Endothelial cell (in vitro differentiated cells): ENCODE measurements at regions not wholly inside any gene's neighbourhood (a gene's known extent, or its start where the extent isn't known, plus 50 kb on each side); places are given as distances from the start of the nearest gene placed in this dataset.

ENCODE experiments used
- DNase-seq: peaks from one replicate; pipeline ENCODE4 v3.0.0; 2021; ENCODE audit warnings: low spot score
- H3K27ac Mint-ChIP-seq: one replicate; pipeline ENCODE4 v1.8.0; 2021; ENCODE audit warnings: mixed read lengths, inconsistent platforms; ENCODE audit not compliant: unreplicated experiment
- H3K27me3 Mint-ChIP-seq: one replicate; pipeline ENCODE4 v1.8.0; 2021; ENCODE audit warnings: mild to moderate bottlenecking, moderate library complexity, mixed read lengths, inconsistent platforms; ENCODE audit not compliant: unreplicated experiment
- H3K36me3 Mint-ChIP-seq: one replicate; pipeline ENCODE4 v1.8.0; 2021; ENCODE audit warnings: mild to moderate bottlenecking, low read depth, mixed read lengths, inconsistent platforms; ENCODE audit not compliant: unreplicated experiment
- H3K4me1 Mint-ChIP-seq: one replicate; pipeline ENCODE4 v1.8.0; 2021; ENCODE audit warnings: mild to moderate bottlenecking, mixed read lengths, inconsistent platforms; ENCODE audit not compliant: unreplicated experiment
- H3K4me3 Mint-ChIP-seq: one replicate; pipeline ENCODE4 v1.8.0; 2021; ENCODE audit warnings: mild to moderate bottlenecking, mixed read lengths, inconsistent platforms; ENCODE audit not compliant: unreplicated experiment
- H3K9me3 Mint-ChIP-seq: one replicate; pipeline ENCODE4 v1.8.0; 2021; ENCODE audit warnings: mixed read lengths, inconsistent platforms; ENCODE audit not compliant: unreplicated experiment
- TF ChIP-seq, protein P1 (sequence below): fragments of 200-600 bp; sonication (generic); IDR thresholded peaks from one replicate; pipeline ENCODE4 v1.5.0; 2021; ENCODE audit warnings: antibody characterized with exemption; ENCODE audit not compliant: unreplicated experiment

DNA sequence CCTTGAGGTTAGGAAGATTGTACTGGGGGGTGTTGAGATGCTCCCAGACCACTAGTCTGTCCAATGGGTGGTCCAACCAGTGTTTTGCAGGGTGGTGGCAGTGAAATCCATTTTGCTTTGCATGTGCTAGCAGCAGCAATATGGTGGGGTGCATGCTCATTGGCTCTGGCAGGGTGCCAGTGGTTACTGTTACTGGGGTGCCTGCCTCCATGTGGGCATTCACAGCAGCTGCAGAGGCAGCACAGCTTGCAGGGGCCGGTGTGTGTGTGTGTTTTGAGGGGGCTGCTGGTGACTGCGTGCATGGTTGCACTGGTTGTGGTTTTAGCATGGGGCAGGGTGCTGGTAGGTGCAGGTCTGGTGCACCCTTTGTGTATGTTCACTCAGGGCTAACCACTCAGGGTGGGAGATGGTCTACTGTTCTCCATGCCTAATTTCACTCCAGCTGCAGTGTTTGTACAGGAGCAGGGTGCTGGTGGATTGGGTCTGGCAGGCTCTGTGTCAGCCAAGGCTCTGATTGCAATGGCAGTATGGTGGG is 265.4 kb downstream of the NUP35 start:
- Mint-ChIP-seq H3K4me1 (no peaks in the 10 kb centered on the region), H3K27ac (no peak overlapping the region), H3K9me3 (peaks cover 4% of the 10 kb centered on the region), H3K4me3 (no peak overlapping the region), H3K36me3 (peaks cover under 1% of the 10 kb centered on the region), H3K27me3 (no peaks in the 10 kb centered on the region)
- DNase-seq: no peak
- TF ChIP-seq, protein P1, sequence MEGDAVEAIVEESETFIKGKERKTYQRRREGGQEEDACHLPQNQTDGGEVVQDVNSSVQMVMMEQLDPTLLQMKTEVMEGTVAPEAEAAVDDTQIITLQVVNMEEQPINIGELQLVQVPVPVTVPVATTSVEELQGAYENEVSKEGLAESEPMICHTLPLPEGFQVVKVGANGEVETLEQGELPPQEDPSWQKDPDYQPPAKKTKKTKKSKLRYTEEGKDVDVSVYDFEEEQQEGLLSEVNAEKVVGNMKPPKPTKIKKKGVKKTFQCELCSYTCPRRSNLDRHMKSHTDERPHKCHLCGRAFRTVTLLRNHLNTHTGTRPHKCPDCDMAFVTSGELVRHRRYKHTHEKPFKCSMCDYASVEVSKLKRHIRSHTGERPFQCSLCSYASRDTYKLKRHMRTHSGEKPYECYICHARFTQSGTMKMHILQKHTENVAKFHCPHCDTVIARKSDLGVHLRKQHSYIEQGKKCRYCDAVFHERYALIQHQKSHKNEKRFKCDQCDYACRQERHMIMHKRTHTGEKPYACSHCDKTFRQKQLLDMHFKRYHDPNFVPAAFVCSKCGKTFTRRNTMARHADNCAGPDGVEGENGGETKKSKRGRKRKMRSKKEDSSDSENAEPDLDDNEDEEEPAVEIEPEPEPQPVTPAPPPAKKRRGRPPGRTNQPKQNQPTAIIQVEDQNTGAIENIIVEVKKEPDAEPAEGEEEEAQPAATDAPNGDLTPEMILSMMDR: no peak

DNA sequence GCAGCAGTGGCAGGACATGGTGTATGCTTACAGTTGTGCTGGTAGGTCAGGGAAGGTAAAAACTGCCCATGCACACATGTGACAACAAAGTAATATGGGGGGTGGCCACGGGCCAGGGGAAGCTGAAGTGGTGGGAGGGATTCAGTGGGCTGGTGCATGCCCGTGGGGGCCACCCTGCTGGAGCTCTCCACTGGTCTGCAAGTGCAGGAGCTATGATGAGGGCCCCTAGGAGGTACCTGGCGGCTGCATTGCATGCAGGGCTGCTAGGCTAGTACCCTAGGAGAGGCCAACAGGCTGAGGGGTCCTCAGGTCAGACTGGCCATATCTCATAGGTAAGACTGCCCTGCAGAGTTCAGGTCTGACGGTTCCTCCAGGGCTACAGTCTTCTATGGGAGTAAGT is 265.9 kb downstream of the NUP35 start:
- Mint-ChIP-seq H3K27ac (no peak overlapping the region), H3K4me3 (no peak overlapping the region), H3K36me3 (peaks cover 5% of the 10 kb centered on the region), H3K9me3 (peaks cover 4% of the 10 kb centered on the region), H3K27me3 (no peaks in the 10 kb centered on the region), H3K4me1 (no peaks in the 10 kb centered on the region)
- no peak for DNase-seq
- TF ChIP-seq, protein P1: no peak

DNA sequence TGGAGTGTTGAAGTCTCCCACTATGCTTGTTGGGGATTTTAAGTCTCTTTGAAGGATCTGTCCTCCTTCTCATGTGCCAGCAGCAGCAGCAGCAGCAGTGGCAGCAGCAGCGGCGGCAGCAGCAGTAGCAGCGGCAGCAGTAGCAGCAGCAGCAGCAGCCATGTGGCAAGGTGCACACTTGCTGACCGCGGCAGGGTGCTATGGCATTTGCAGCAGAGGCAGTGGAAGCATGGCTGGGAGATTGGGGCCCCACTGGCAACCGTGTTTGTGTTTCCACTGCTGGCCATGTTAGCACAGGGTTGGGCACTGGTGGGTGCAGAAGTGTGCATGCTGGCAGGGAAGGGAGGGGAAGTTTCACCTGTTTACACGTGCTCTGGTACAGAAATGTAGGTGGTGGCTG is 280.1 kb downstream of the NUP35 start:
- no peaks in the 10 kb centered on the region for H3K36me3 Mint-ChIP-seq
- TF ChIP-seq, protein P1: no peak
- no peak overlapping the region for H3K27ac Mint-ChIP-seq
- no peaks in the 10 kb centered on the region for H3K9me3 Mint-ChIP-seq
- DNase-seq: no peak
- H3K4me3 Mint-ChIP-seq: no peak overlapping the region
- H3K4me1 Mint-ChIP-seq: no peaks in the 10 kb centered on the region
- peaks cover 1% of the 10 kb centered on the region for H3K27me3 Mint-ChIP-seq

DNA sequence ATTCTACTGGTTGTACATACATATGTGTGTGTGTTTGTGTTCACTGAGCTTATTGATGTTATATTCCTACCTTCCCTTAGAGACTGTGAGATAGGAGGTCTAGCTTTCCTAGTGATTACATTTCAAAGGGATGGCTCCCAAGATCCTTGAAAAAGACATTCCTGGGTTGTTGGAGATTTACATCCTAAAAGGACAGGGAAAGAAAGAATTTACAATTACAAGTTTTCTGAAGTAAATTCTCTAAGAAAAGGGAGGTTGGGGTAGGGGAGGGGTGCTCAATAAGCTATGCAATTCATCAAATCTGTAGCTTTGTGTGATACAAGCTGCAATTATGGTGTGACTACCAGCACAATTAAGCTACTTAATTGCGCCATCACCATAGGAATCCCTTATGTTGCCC is 284.3 kb downstream of the NUP35 start:
- no peak for DNase-seq
- H3K27ac Mint-ChIP-seq: no peak overlapping the region
- peaks cover 1% of the 10 kb centered on the region for H3K27me3 Mint-ChIP-seq
- H3K9me3 Mint-ChIP-seq: no peaks in the 10 kb centered on the region
- H3K36me3 Mint-ChIP-seq: no peaks in the 10 kb centered on the region
- TF ChIP-seq, protein P1: no peak
- H3K4me1 Mint-ChIP-seq: peaks cover 4% of the 10 kb centered on the region
- no peak overlapping the region for H3K4me3 Mint-ChIP-seq

DNA sequence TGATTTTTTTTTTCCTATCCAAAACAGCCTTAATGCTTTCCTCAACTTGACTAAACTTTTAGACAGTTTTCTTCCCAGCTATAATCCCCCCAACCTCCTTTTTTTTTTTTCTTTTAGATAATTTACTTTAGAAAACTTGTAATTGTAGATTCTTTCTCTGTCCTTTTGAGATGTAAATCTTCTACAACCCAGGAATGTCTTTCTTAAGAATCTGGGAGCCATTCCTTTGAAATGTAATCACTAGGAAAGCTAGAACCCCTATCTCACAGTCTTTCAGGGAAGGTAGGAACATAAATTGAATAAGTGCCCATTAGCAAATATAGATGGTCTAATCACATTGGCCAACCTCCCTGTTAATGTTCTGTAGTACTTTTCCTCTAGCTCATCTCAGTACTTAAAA is 285.4 kb downstream of the NUP35 start:
- H3K9me3 Mint-ChIP-seq: no peaks in the 10 kb centered on the region
- H3K36me3 Mint-ChIP-seq: no peaks in the 10 kb centered on the region
- H3K4me1 Mint-ChIP-seq: peaks cover 4% of the 10 kb centered on the region
- H3K4me3 Mint-ChIP-seq: no peak overlapping the region
- H3K27me3 Mint-ChIP-seq: no peaks in the 10 kb centered on the region
- DNase-seq: no peak
- TF ChIP-seq, protein P1: no peak
- no peak overlapping the region for H3K27ac Mint-ChIP-seq
